NCI-H345 treated with DMSO at 0.1 percent for 48 hours (cell line): ENCODE measurements at regions not wholly inside any gene's neighbourhood (a gene's known extent, or its start where the extent isn't known, plus 50 kb on each side); places are given as distances from the start of the nearest gene placed in this dataset.

Experiments
- DNase-seq: peaks from one replicate; lab custom pipeline; 2025; ENCODE audit not compliant: unreplicated experiment; lab: John Stamatoyannopoulos, UW

GRCh38 chr5:128667152-128667551, 129.1 kb upstream of the FBN2 start:
- DNase-seq, result no peak

DNA sequence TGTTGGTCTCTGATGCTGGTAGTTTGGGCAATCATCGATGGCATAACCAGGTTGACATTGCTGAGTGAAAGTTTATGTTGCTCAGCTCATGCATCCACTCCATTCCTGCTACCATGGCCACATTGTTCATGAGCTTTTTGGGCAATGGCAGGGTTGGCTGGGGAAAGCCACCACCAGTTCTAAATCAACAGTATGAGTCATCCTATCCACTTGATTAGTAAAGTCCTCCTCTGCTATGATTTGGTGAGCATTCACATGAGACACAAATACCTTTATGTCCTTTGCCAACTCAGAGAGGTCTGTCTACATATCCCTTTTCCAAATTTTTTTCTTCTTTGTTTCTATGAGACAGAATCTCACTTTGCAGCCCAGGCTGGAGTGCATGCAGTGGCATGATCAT, 129.7 kb upstream of the FBN2 start:
- DNase-seq, result no peak

DNA sequence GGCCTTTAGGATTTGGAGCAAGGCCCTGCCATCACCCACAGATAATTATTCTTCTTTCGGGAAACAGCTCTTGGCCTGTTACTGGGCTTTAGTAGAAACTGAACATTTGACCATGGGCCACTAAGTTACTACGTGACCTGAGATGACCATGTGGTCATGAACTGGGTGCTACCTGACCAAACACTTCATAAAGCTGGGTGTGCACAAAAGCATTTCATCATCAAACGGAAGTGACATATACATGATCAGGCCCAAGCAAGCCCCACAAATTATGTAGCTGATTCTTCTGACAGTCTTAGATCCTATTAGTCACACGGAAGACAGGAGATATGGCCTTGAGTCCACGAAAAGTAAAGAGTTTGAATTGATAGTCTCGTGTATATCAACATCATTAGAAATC, 130.9 kb upstream of the FBN2 start:
- DNase-seq, result no peak

DNA sequence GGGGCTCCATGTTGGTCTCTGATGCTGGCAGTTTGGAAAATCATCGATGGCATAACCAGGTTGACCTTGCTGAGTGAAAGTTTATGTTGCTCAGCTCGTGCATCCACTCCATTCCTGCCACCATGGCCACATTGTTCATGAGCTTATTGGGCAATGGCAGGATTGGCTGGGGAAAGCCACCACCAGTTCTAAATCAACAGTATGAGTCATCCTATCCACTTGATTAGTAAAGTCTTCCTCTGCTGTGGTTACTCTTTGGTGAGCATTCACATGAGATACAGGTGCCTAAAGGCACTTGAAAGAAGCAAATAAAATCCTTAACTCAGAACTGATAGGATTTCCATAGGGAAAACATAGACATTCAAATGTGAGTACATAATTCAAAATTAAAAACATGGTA, 131.8 kb upstream of the FBN2 start:
- no peak for DNase-seq

- DNase-seq, result no peak
These were observed 133.9 kb upstream of the FBN2 start for GRCh38 chr5:128671943-128672342.

DNA sequence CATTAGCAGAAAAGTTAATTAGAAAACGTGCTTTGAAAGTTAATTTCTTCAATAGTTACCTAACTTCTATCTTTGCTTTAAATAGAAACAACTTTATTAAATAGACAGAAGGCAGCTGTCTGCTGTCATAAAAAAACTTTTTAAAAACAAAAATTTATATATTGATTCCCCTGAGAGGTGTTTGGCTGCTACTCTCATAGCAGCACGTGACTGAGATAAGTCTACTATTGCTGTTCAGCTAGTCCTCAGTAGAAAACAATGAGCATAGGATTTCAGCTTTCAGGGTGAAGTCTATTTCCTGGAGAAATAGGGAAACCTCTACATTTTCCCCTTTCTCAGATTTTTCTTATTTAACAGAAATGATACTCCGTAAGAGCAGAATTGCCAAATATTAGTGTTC, 135.0 kb upstream of the FBN2 start:
- no peak for DNase-seq

GRCh38 chr5:128673411-128673957, 135.4 kb upstream of the FBN2 start:
- DNase-seq, result no peak

DNA sequence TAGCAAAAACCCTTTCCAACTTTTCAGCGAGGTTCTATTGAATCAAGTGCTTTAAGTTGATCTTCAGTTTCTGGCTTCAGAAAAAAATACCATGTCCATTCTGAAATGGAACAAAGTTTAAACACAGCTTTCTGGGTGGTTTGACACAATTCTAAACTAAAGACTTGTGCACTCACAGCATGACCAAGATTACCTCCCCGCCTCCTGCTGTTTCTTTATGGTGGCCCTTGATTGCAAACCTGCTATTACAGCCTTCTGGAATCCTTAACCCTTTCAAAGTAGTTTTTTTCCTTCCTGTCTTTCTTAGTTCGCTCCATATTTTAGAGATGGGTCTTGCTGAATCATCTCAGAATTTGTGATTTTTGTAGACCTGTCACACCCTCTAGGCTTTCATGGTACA, 135.9 kb upstream of the FBN2 start:
- DNase-seq, result no peak

- DNase-seq, result peak; percentile 8
These were observed 136.9 kb upstream of the FBN2 start for GRCh38 chr5:128674837-128675446.

- no peak for DNase-seq
These were observed 143.1 kb upstream of the FBN2 start for GRCh38 chr5:128681096-128681495.

DNA sequence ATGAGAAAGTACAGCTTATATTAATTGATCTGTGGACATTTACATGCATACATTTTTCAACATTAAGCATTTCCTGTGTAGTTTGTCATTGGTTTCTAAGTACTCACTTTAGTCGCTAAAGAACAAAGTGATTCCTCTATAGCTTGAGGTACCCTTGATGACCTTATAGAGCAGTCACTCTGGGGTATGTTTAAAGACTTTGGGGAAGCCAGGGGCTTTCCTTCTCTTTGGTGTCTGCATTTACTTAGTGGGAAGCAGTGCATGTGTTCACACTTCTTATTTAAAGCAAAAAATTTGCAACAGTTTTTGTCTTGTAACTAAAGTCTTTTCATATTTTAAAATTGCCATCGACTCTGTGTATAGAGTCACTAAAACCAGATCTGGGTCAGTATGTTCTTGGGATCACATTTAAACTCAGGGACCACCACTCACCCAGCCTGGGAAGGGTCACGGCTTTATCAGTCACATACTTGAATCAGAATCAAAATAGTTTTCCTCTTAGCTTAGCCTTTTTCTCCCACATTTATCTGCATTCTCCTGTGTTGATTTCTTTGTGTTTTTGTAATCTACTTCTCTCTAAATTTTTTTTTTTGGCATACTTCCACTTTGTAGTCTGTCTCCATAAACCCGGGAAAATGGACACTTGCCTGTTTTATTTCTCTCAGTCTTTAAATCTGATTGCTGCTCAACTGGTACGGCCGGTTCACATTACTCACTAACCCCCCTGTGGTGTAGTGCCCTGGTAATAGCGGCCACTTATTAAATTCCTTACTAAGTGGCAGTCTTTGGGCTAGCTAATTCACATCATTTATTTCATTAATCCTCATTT, 143.9 kb upstream of the FBN2 start:
- no peak for DNase-seq

- DNase-seq, result no peak
These were observed 144.6 kb upstream of the FBN2 start for GRCh38 chr5:128682669-128683068.

DNA sequence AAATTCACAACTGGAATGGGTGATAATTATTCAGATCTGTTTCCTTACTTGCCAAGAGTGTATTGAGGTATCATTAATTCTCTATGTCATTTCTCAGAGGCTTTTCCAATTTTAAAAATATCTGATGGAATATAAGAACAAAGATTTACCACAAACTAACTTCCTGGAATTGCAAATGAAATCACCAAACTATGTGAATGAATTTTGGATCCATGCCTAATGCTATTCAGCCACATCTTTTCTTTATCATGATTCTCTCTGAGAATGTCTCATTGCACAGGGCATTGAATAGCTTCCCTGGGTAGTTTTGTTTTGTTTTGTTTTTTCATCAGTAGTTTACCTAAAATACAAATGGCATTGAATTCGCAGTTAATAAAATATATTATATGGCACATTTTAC, 146.9 kb upstream of the FBN2 start:
- no peak for DNase-seq

DNA sequence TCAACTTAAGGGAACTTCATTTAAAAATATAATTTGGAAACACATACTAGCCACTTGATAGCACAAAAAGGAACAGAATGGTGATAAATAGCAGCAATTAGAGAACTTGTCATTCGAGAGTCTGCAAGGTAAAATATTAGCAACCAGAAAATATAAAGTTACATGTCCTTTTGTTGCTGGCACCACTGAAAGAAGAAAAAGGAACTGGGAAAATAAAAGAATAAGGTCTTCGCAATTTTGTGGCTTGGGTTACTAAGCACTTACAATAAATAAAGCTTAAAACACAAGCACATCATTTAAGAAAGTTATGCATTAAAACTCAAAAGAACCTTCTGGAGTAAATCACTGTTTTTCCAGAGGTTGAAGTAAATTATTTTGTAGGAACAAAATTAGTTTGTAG, 149.9 kb upstream of the FBN2 start:
- DNase-seq, result no peak

DNA sequence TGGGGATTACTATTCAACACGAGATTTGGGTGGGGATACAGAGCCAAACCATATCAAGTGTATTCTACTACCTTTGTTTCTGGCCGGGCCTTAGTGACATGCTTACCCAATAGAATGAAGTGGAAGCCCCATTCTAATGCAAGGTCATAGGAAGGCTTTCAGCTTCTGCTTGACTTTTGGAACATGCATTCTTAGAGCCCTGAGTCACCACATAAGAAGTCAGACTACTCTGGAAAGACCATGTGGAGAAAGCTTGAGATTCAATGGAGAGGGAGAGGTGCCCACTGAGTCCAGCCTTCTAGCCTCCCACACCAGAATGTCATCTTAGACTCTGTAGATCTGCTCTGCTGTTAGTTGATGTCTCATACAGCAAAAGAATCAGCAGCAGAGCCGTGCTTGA, 155.7 kb upstream of the FBN2 start:
- no peak for DNase-seq

DNA sequence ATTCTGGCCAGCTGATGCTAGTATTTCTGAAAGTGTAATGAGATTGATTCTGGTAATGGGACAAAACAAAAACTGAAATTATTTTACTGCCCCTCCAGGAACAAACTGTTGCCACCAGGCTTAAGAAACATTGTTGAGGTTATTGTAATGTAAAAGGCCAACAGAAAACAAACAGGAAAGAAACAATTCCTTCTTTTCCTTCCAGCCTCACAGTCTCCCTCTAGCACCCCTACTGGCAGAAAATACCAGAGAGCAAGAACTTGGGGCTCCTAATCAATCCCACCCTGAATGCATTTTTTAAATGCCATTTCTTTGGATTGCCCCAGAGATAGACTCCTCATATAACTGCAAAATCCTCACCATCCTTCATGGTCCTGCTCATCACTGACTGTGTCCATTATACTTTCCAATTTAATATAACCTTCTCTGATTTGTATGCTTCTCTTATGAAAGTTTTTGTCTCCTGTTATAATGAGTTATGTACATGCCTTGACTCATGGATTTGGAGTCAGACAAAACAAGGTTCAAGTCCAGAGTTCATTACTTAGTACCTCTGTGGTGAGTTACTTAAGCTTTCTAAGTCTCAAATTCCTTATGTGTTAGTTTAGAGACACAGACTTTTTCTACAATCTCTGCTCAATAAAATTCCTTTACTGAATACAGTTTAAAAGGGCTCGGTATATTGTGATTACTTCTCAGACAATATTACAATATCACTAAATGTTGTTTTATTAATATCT, 157.9 kb upstream of the FBN2 start:
- DNase-seq, result no peak

GRCh38 chr5:128701301-128701700, 163.3 kb upstream of the FBN2 start:
- no peak for DNase-seq

GRCh38 chr5:128703322-128703721, 165.3 kb upstream of the FBN2 start:
- DNase-seq, result no peak

DNA sequence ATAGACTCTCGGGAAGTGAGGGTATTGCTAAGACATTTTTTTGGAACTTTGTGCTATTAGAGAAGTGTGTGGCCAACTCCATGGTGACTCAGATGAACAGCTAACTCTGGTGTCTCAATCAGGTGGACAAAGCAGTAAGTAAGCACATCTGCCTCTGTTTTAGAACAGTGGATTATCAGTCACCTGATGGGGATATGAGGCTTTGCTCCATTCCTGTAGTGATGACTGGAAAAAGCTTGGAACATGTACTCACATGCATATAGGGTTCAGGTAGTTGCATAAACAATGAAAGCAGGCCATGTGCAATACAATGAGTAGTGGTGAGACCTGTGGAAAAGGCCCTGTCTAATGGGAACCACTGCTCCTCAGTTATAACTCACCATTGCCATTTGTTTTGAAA, 168.2 kb upstream of the FBN2 start:
- no peak for DNase-seq

DNA sequence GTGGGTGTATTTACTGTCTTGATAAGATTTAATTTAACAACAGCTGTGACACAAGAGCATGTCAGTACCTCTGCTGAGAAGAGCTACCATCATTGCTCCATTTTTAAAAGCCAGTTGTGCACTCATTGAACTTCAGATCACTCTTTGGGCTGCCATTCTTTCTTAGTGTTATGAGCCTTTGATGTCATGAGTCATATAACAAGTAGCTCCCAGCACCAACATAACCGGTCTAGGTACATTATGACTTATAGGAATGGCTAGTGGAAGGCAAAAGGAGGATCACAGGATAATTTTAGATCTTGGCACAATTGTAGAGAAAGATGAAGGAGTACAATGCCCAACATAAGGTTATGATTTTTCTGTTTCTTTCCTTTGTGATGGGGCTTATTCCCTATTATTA, 170.8 kb upstream of the FBN2 start:
- DNase-seq, result no peak

- DNase-seq, result no peak
These were observed 173.2 kb upstream of the FBN2 start for GRCh38 chr5:128711216-128711615.

- no peak for DNase-seq
These were observed 176.5 kb upstream of the FBN2 start for GRCh38 chr5:128714551-128714950.
